ENCODE measurements at regions not wholly inside any gene's neighbourhood (a gene's known extent, or its start where the extent isn't known, plus 50 kb on each side); places are given as distances from the start of the nearest gene placed in this dataset.
A peak's percentile ranks its signal among the peaks of the same experiment; 100 is the strongest.

GRCh38 chr11:121780971-121781370 lies 328.2 kb upstream of the SORL1-AS1 start:
- DNase-seq = no peak

- no peak for DNase-seq
Observed at GRCh38 chr11:121777056-121777455, 324.3 kb upstream of the SORL1-AS1 start.

- no peak for DNase-seq
Observed at GRCh38 chr11:121775276-121775675, 322.5 kb upstream of the SORL1-AS1 start.

- no peak for DNase-seq
Observed at GRCh38 chr11:121773076-121773475, 320.3 kb upstream of the SORL1-AS1 start.

GRCh38 chr11:121770939-121771595 lies 318.3 kb upstream of the SORL1-AS1 start:
- DNase-seq = no peak

GRCh38 chr11:121769191-121769590 lies 316.4 kb upstream of the SORL1-AS1 start:
- no peak for DNase-seq

- DNase-seq = no peak
Observed at GRCh38 chr11:121767433-121767832, 314.7 kb upstream of the SORL1-AS1 start.

GRCh38 chr11:121766991-121767390 lies 314.2 kb upstream of the SORL1-AS1 start:
- DNase-seq = no peak

GRCh38 chr11:121766166-121766565 lies 313.4 kb upstream of the SORL1-AS1 start:
- DNase-seq = no peak

GRCh38 chr11:121763526-121763925 lies 310.8 kb upstream of the SORL1-AS1 start:
- DNase-seq = no peak

GRCh38 chr11:121762820-121763219 lies 310.1 kb upstream of the SORL1-AS1 start:
- DNase-seq = no peak

GRCh38 chr11:121761186-121761585 lies 308.4 kb upstream of the SORL1-AS1 start:
- DNase-seq = no peak

- peak in 1 of 5 experiments; percentile 9 for DNase-seq
Observed at GRCh38 chr11:121757480-121758125, 304.8 kb upstream of the SORL1-AS1 start.

- no peak for DNase-seq
Observed at GRCh38 chr11:121755906-121756305, 303.1 kb upstream of the SORL1-AS1 start.

GRCh38 chr11:121755191-121755590 lies 302.4 kb upstream of the SORL1-AS1 start:
- no peak for DNase-seq

GRCh38 chr11:121754598-121754997 lies 301.8 kb upstream of the SORL1-AS1 start:
- DNase-seq = no peak

- no peak for DNase-seq
Observed at GRCh38 chr11:121749691-121750090, 296.9 kb upstream of the SORL1-AS1 start.

GRCh38 chr11:121748068-121748467 lies 295.3 kb upstream of the SORL1-AS1 start:
- no peak for DNase-seq

GRCh38 chr11:121743285-121743684 lies 290.5 kb upstream of the SORL1-AS1 start:
- no peak for DNase-seq

GRCh38 chr11:121741761-121742361 lies 289.1 kb upstream of the SORL1-AS1 start:
- no peak for DNase-seq

- no peak for DNase-seq
Observed at GRCh38 chr11:121741351-121741760, 288.6 kb upstream of the SORL1-AS1 start.

- DNase-seq = no peak
Observed at GRCh38 chr11:121740902-121741301, 288.1 kb upstream of the SORL1-AS1 start.

- DNase-seq = no peak
Observed at GRCh38 chr11:121733858-121734257, 281.1 kb upstream of the SORL1-AS1 start.

- DNase-seq = no peak
Observed at GRCh38 chr11:121727942-121728341, 275.2 kb upstream of the SORL1-AS1 start.

All from T-helper 2 cell (primary cell).